HEK293 (cell line): ENCODE measurements at regions not wholly inside any gene's neighbourhood (a gene's known extent, or its start where the extent isn't known, plus 50 kb on each side); places are given as distances from the start of the nearest gene placed in this dataset.

Experiments
- CTCF ChIA-PET: fragments of 350-600 bp; formaldehyde crosslinking; extraction: SDS; loops from one replicate; lab custom pipeline; 2021; ENCODE audit warnings: antibody characterized with exemption; lab: Yijun Ruan, JAX
- POLR2A ChIA-PET: fragments of 300-600 bp; formaldehyde crosslinking; extraction: SDS; loops from one replicate; lab custom pipeline; 2020; ENCODE audit warnings: antibody characterized with exemption, inconsistent platforms; lab: Yijun Ruan, JAX
- H3K27ac ChIP-seq: fragments of 200-500 bp; sonication (Bioruptor generic); 2 replicates; pipeline ENCODE4 v1.5.1; 2014; ENCODE audit warnings: low read depth, low read length, control low read depth, inconsistent platforms; ENCODE audit errors: extremely low read depth
- H3K36me3 ChIP-seq, 2 experiments: fragments of 200-500 bp in 1 of 2; sonication (Bioruptor generic) in 1 of 2; 1 replicate in 1 of 2; 2 replicates in 1 of 2; pipeline ENCODE4 v1.5.1; 2014 to 2017; ENCODE audit warnings: inconsistent platforms in 2 of 2, low read length in 2 of 2; ENCODE audit not compliant: control insufficient read depth in 2 of 2, insufficient read depth in 1 of 2
- H3K4me1 ChIP-seq: fragments of 200-500 bp; sonication (Bioruptor generic); 2 replicates; pipeline ENCODE4 v1.5.1; 2014; ENCODE audit warnings: mild to moderate bottlenecking, low read length, inconsistent platforms; ENCODE audit not compliant: control insufficient read depth, insufficient read depth
- H3K4me3 ChIP-seq: 2 replicates; pipeline ENCODE4 v1.5.1; 2011; ENCODE audit warnings: low read depth, mild to moderate bottlenecking, control low read depth, low read length, moderate library complexity
- H3K9me3 ChIP-seq: fragments of 200-500 bp; sonication (Bioruptor generic); 2 replicates; pipeline ENCODE4 v1.5.1; 2014; ENCODE audit warnings: low read depth, low read length, inconsistent platforms; ENCODE audit not compliant: control insufficient read depth, insufficient read depth
- KLF8 ChIP-seq: fragments of 450-650 bp; formaldehyde crosslinking; IDR thresholded peaks from 2 replicates; pipeline ENCODE4 v1.5.1; 2016; ENCODE audit warnings: missing biosample characterization, missing genetic modification characterization
- KLF9 ChIP-seq: fragments of 450-650 bp; formaldehyde crosslinking; IDR thresholded peaks from 2 replicates; pipeline ENCODE4 v1.5.1; 2016; ENCODE audit warnings: missing biosample characterization, missing genetic modification characterization, low read depth
- SP7 ChIP-seq: fragments of 450-650 bp; formaldehyde crosslinking; IDR thresholded peaks from 2 replicates; pipeline ENCODE4 v1.5.1; 2016; ENCODE audit warnings: missing biosample characterization, missing genetic modification characterization
- TRIM28 ChIP-seq: IDR thresholded peaks from 2 replicates; pipeline ENCODE4 v1.6.1; 2011; ENCODE audit warnings: low read length, control low read depth, borderline replicate concordance
- ZIC2 ChIP-seq: fragments of 450-650 bp; formaldehyde crosslinking; IDR thresholded peaks from 2 replicates; pipeline ENCODE4 v1.5.1; 2016; ENCODE audit warnings: missing biosample characterization, missing genetic modification characterization
- ZNF10 ChIP-seq: fragments of 450-650 bp; formaldehyde crosslinking; IDR thresholded peaks from 2 replicates; pipeline ENCODE4 v1.5.1; 2017; ENCODE audit warnings: missing biosample characterization, missing genetic modification characterization
- ZNF585B ChIP-seq: fragments of 450-650 bp; formaldehyde crosslinking; IDR thresholded peaks from 2 replicates; pipeline ENCODE4 v1.5.1; 2016; ENCODE audit warnings: missing biosample characterization, missing genetic modification characterization
- ZNF626 ChIP-seq: fragments of 450-650 bp; sonication (Bioruptor Pico); formaldehyde crosslinking; IDR thresholded peaks from 2 replicates; pipeline ENCODE4 v1.5.1; 2018; ENCODE audit warnings: missing biosample characterization, missing genetic modification characterization, inconsistent platforms
- ZNF629 ChIP-seq: fragments of 450-650 bp; formaldehyde crosslinking; IDR thresholded peaks from 2 replicates; pipeline ENCODE4 v1.5.1; 2017; ENCODE audit warnings: missing biosample characterization, missing genetic modification characterization
- TF ChIP-seq, protein P1 (sequence below): fragments of 450-650 bp; formaldehyde crosslinking; IDR thresholded peaks from 2 replicates; pipeline ENCODE4 v1.5.1; 2016; ENCODE audit warnings: missing biosample characterization, missing genetic modification characterization
- TF ChIP-seq, protein P2 (sequence below): fragments of 450-650 bp; formaldehyde crosslinking; IDR thresholded peaks from 2 replicates; pipeline ENCODE4 v1.5.0; 2017; ENCODE audit warnings: missing biosample characterization, missing genetic modification characterization, borderline replicate concordance
- TF ChIP-seq, protein P3 (sequence below): fragments of 450-650 bp; formaldehyde crosslinking; IDR thresholded peaks from 2 replicates; pipeline ENCODE4 v1.5.1; 2017; ENCODE audit warnings: missing biosample characterization, missing genetic modification characterization
- TF ChIP-seq, protein P4 (sequence below): fragments of 450-650 bp; formaldehyde crosslinking; IDR thresholded peaks from 2 replicates; pipeline ENCODE4 v1.5.1; 2016; ENCODE audit warnings: missing biosample characterization, missing genetic modification characterization
- TF ChIP-seq, protein P5 (sequence below): fragments of 450-650 bp; formaldehyde crosslinking; IDR thresholded peaks from 2 replicates; pipeline ENCODE4 v1.5.1; 2016; ENCODE audit warnings: missing biosample characterization, missing genetic modification characterization

DNA sequence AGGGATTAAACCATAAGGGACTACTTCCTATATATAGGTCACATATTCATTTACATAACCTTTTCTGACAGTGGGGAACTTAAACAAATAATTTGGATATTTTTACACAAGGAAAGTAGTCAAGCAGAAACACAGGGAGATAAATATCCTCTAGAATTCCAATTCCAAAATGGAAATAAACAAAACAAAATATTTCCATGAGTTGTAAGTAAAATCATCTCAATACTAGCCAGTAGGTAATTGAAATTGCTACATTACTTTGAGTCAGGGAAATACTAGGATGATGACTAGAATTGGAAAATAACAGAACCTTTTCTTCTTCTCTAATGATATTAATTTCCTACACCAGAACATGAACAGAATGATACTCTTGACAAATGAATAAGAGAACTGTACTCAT is 1308.1 kb upstream of the GJE1 start (continued):
- TF ChIP-seq, protein P1, sequence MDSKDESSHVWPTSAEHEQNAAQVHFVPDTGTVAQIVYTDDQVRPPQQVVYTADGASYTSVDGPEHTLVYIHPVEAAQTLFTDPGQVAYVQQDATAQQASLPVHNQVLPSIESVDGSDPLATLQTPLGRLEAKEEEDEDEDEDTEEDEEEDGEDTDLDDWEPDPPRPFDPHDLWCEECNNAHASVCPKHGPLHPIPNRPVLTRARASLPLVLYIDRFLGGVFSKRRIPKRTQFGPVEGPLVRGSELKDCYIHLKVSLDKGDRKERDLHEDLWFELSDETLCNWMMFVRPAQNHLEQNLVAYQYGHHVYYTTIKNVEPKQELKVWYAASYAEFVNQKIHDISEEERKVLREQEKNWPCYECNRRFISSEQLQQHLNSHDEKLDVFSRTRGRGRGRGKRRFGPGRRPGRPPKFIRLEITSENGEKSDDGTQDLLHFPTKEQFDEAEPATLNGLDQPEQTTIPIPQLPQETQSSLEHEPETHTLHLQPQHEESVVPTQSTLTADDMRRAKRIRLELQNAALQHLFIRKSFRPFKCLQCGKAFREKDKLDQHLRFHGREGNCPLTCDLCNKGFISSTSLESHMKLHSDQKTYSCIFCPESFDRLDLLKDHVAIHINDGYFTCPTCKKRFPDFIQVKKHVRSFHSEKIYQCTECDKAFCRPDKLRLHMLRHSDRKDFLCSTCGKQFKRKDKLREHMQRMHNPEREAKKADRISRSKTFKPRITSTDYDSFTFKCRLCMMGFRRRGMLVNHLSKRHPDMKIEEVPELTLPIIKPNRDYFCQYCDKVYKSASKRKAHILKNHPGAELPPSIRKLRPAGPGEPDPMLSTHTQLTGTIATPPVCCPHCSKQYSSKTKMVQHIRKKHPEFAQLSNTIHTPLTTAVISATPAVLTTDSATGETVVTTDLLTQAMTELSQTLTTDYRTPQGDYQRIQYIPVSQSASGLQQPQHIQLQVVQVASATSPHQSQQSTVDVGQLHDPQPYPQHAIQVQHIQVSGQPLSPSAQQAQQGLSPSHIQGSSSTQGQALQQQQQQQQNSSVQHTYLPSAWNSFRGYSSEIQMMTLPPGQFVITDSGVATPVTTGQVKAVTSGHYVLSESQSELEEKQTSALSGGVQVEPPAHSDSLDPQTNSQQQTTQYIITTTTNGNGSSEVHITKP, result no peak
- TF ChIP-seq, protein P2, sequence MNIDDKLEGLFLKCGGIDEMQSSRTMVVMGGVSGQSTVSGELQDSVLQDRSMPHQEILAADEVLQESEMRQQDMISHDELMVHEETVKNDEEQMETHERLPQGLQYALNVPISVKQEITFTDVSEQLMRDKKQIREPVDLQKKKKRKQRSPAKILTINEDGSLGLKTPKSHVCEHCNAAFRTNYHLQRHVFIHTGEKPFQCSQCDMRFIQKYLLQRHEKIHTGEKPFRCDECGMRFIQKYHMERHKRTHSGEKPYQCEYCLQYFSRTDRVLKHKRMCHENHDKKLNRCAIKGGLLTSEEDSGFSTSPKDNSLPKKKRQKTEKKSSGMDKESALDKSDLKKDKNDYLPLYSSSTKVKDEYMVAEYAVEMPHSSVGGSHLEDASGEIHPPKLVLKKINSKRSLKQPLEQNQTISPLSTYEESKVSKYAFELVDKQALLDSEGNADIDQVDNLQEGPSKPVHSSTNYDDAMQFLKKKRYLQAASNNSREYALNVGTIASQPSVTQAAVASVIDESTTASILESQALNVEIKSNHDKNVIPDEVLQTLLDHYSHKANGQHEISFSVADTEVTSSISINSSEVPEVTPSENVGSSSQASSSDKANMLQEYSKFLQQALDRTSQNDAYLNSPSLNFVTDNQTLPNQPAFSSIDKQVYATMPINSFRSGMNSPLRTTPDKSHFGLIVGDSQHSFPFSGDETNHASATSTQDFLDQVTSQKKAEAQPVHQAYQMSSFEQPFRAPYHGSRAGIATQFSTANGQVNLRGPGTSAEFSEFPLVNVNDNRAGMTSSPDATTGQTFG, result no peak
- TF ChIP-seq ZNF626 (tag by site-specific recombination), result no peak

DNA sequence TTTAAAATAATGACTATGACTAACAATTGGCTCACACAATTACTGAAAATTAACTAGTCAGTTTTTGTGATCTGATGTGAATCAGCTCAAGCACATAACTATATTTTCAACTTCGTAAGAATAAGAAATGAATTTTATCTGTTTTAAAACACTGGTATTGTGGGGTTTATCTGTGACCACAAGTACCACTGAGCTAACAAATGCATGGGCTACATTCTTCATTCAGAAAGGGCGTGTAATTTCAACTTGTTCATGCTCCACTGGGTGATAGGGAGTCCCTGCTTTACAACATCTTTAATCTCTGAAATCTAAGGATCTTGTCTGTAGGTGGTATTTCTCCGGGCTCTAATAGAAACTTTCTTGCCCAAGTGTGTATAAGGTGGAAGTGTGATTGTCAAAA is 1311.5 kb upstream of the GJE1 start:
- Histone ChIP-seq H3K9me3 (no peaks in the 10 kb centered on the region), H3K4me1 (no peaks in the 10 kb centered on the region), H3K36me3 (no peaks in the 10 kb centered on the region), H3K27ac (no peak overlapping the region), H3K4me3 (no peak overlapping the region)
- POLR2A ChIA-PET, result no interaction called here
- CTCF ChIA-PET, result no interaction called here
- no peak for TF ChIP-seq ZNF10
- TF ChIP-seq, all 188 proteins: peak for 0

DNA sequence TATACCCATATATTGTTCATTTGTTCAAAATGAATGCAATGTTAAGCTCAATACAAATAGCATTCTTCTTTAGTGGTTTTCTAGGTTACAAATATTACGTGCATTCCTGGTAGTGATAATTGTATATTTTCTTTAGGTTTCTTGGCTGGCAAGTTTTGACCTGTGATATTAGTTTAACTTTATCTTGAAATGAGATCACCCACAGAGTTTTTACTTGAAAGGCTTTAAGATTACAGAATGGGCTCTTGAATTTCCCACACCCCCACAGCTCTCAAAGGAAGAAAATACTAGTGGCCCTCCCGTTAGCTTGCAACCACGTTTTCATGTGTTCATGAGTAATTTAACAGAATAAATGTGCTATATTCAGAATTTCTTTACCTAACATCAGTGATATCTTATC is 1315.5 kb upstream of the GJE1 start:
- Histone ChIP-seq H3K9me3 (no peaks in the 10 kb centered on the region), H3K4me1 (no peaks in the 10 kb centered on the region), H3K36me3 (no peaks in the 10 kb centered on the region), H3K4me3 (no peak overlapping the region), H3K27ac (no peak overlapping the region)
- ChIA-PET POLR2A (no interaction called here), CTCF (interaction anchor here (0.6 kb wide), 1 partner anchor 1447 kb away, joined by 5 read pairs; no protein-coding TSS in a partner anchor)
- TF ChIP-seq TRIM28, result no peak
- TF ChIP-seq, protein P3, sequence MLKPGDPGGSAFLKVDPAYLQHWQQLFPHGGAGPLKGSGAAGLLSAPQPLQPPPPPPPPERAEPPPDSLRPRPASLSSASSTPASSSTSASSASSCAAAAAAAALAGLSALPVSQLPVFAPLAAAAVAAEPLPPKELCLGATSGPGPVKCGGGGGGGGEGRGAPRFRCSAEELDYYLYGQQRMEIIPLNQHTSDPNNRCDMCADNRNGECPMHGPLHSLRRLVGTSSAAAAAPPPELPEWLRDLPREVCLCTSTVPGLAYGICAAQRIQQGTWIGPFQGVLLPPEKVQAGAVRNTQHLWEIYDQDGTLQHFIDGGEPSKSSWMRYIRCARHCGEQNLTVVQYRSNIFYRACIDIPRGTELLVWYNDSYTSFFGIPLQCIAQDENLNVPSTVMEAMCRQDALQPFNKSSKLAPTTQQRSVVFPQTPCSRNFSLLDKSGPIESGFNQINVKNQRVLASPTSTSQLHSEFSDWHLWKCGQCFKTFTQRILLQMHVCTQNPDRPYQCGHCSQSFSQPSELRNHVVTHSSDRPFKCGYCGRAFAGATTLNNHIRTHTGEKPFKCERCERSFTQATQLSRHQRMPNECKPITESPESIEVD (tag by site-specific recombination), result peak; percentile 56

DNA sequence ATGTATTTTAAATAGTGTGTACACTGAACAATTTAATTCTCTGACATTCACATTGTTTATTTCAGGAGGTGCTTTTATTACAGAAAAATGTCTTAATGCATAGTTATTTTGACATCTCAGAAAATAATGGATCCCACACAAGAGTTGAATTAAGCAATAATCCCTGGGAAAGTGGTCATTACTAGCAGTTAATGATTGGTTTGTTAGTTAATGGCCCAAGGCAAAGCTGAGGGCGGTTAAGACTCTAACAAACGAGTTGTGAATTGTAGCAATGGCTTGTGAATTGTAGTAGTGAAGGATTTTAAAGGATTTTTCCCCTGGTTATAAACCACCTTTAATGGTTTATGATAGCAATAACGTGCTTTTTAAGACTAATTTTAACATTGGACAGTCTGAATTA is 1316.0 kb upstream of the GJE1 start:
- no peaks in the 10 kb centered on the region for H3K4me1 ChIP-seq
- POLR2A ChIA-PET, result no interaction called here
- CTCF ChIA-PET, result interaction anchor here (0.6 kb wide), 1 partner anchor 1447 kb away, joined by 5 read pairs; no protein-coding TSS in a partner anchor

DNA sequence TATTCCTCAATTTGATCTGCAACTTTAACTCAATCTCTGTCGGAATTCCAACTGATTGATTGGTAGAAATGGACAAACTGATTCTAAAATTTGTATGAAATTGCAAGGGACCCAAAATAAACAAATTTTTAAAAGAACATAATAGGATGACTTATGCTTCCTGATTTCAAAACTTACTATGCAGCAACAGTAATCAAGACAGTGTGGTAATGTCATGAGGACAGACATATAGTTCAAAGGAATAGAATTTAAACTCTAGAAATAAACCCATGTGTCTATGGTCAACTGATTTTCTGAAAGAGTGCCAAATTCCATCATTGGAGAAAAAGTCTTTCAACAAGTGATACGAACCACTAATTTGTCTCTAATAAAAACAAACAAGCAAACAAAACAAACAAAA is 1320.1 kb upstream of the GJE1 start:
- Histone ChIP-seq H3K36me3 (no peaks in the 10 kb centered on the region), H3K9me3 (no peaks in the 10 kb centered on the region), H3K4me3 (no peak overlapping the region), H3K4me1 (no peaks in the 10 kb centered on the region), H3K27ac (no peak overlapping the region)
- CTCF ChIA-PET, result no interaction called here
- POLR2A ChIA-PET, result no interaction called here
- TF ChIP-seq ZIC2 (tag by site-specific recombination), result no peak
- TF ChIP-seq, protein P4, sequence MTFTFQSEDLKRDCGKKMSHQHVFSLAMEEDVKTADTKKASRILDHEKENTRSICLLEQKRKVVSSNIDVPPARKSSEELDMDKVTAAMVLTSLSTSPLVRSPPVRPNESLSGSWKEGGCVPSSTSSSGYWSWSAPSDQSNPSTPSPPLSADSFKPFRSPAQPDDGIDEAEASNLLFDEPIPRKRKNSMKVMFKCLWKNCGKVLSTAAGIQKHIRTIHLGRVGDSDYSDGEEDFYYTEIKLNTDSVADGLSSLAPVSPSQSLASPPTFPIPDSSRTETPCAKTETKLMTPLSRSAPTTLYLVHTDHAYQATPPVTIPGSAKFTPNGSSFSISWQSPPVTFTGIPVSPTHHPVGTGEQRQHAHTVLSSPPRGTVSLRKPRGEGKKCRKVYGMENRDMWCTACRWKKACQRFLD (tag by site-specific recombination), result no peak
- TF ChIP-seq ZNF629, result no peak
- TF ChIP-seq KLF9, result no peak
- TF ChIP-seq, protein P5, sequence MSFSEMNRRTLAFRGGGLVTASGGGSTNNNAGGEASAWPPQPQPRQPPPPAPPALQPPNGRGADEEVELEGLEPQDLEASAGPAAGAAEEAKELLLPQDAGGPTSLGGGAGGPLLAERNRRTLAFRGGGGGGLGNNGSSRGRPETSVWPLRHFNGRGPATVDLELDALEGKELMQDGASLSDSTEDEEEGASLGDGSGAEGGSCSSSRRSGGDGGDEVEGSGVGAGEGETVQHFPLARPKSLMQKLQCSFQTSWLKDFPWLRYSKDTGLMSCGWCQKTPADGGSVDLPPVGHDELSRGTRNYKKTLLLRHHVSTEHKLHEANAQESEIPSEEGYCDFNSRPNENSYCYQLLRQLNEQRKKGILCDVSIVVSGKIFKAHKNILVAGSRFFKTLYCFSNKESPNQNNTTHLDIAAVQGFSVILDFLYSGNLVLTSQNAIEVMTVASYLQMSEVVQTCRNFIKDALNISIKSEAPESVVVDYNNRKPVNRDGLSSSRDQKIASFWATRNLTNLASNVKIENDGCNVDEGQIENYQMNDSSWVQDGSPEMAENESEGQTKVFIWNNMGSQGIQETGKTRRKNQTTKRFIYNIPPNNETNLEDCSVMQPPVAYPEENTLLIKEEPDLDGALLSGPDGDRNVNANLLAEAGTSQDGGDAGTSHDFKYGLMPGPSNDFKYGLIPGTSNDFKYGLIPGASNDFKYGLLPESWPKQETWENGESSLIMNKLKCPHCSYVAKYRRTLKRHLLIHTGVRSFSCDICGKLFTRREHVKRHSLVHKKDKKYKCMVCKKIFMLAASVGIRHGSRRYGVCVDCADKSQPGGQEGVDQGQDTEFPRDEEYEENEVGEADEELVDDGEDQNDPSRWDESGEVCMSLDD (tag by site-specific recombination), result no peak
- no peak for TF ChIP-seq ZNF585B (tag by site-specific recombination)

More for the DNA sequence above, 1316.0 kb upstream of the GJE1 start:
- H3K4me3 ChIP-seq, result no peak overlapping the region
- H3K36me3 ChIP-seq, result no peaks in the 10 kb centered on the region
- H3K27ac ChIP-seq, result no peak overlapping the region
- no peaks in the 10 kb centered on the region for H3K9me3 ChIP-seq
- peak; percentile 49; the same call in 1 of the 2 replicates for TF ChIP-seq SP7 (tag by site-specific recombination)
- TF ChIP-seq KLF8, result no peak
